HFFc6 (cell line): ENCODE measurements at regions not wholly inside any gene's neighbourhood (a gene's known extent, or its start where the extent isn't known, plus 50 kb on each side); places are given as distances from the start of the nearest gene placed in this dataset.

ENCODE experiments used
- DNase-seq: peaks from one replicate; pipeline ENCODE4 v3.0.0-alpha.2; 2018
- H3K27ac Mint-ChIP-seq: 2 replicates; pipeline ENCODE4 v1.8.0; 2020; ENCODE audit warnings: mild to moderate bottlenecking, mixed read lengths
- H3K27me3 Mint-ChIP-seq: 2 replicates; pipeline ENCODE4 v1.8.0; 2021; ENCODE audit warnings: mild to moderate bottlenecking, moderate library complexity, mixed read lengths; ENCODE audit not compliant: insufficient read depth
- H3K36me3 Mint-ChIP-seq: 2 replicates; pipeline ENCODE4 v1.8.0; 2021; ENCODE audit warnings: low read depth, mixed read lengths
- H3K4me1 Mint-ChIP-seq: 2 replicates; pipeline ENCODE4 v1.8.0; 2020; ENCODE audit warnings: low read depth, mixed read lengths
- H3K4me3 Mint-ChIP-seq: 2 replicates; pipeline ENCODE4 v1.8.0; 2020; ENCODE audit warnings: mild to moderate bottlenecking, moderate library complexity, mixed read lengths
- H3K9me3 Mint-ChIP-seq: 2 replicates; pipeline ENCODE4 v1.8.0; 2020; ENCODE audit warnings: mild to moderate bottlenecking, mixed read lengths
- CTCF ChIP-seq: fragments of 200-600 bp; sonication (generic); IDR thresholded peaks from 2 replicates; pipeline ENCODE4 v1.5.0; 2021; ENCODE audit warnings: antibody characterized with exemption, mild to moderate bottlenecking

GRCh38 chr5:60226128-60226527, 332.6 kb upstream of the PDE4D start:
- TF ChIP-seq CTCF, result no peak
- no peaks in the 10 kb centered on the region for H3K4me1 Mint-ChIP-seq
- H3K4me3 Mint-ChIP-seq, result no peak overlapping the region
- H3K36me3 Mint-ChIP-seq, result no peaks in the 10 kb centered on the region
- no peaks in the 10 kb centered on the region; the same call in 1 of the 2 replicates for H3K9me3 Mint-ChIP-seq
- H3K27me3 Mint-ChIP-seq, result peaks cover 2% of the 10 kb centered on the region; the same call in 1 of the 2 replicates
- H3K27ac Mint-ChIP-seq, result no peak overlapping the region
- no peak for DNase-seq

GRCh38 chr5:60223342-60223741, 329.8 kb upstream of the PDE4D start:
- H3K27me3 Mint-ChIP-seq, result no peaks in the 10 kb centered on the region
- no peaks in the 10 kb centered on the region for H3K36me3 Mint-ChIP-seq
- DNase-seq, result no peak
- no peaks in the 10 kb centered on the region; the same call in 1 of the 2 replicates for H3K9me3 Mint-ChIP-seq
- H3K4me1 Mint-ChIP-seq, result no peaks in the 10 kb centered on the region
- H3K4me3 Mint-ChIP-seq, result no peak overlapping the region
- no peak overlapping the region for H3K27ac Mint-ChIP-seq
- TF ChIP-seq CTCF, result no peak

DNA sequence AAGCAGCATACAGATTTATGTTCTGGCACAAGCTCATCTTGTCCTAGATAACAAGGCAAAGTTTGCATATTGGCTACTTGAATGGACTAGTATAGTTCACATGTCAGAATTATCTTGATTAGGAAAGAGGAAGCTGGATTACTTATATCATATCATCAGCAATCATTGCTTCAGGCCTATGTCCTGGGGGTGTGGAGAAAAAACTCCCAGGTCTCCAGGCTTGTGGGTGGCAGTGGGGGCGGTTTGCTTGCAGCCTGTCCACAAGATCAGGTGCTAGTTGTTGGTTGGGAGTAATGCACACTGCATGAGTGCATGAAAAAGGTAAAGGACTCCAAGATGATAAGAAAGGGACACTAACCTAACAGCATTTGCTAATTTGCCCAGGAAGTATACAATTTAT, 326.4 kb upstream of the PDE4D start:
- Mint-ChIP-seq H3K36me3 (no peaks in the 10 kb centered on the region), H3K27ac (no peak overlapping the region), H3K4me3 (no peak overlapping the region), H3K27me3 (no peaks in the 10 kb centered on the region), H3K4me1 (no peaks in the 10 kb centered on the region), H3K9me3 (no peaks in the 10 kb centered on the region; the same call in 1 of the 2 replicates)
- no peak for DNase-seq
- no peak for TF ChIP-seq CTCF

DNA sequence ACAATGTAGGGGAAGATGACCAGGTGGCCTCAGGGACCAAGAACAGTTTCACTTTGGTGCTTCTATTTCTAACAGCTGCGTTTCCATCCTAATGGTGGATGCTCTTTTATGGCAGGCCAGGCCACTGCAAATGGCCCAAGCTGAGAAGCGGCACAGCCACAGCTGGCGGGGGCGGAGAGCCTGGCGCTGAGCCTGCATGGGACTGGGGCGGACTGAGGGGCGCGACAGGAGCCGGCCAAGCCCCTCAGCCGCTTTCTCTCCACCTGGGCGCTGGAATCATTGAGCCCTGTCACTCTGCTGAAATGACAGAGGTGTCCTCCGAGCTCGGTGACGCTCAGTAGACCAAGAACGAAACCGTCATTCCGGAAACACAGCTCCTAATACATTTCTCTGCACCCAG, 317.3 kb upstream of the PDE4D start:
- no peak for DNase-seq
- Mint-ChIP-seq H3K4me1 (no peaks in the 10 kb centered on the region), H3K27me3 (peaks cover 4% of the 10 kb centered on the region; the same call in 1 of the 2 replicates)

GRCh38 chr5:60209146-60209840, 315.8 kb upstream of the PDE4D start:
- no peaks in the 10 kb centered on the region for H3K4me1 Mint-ChIP-seq
- H3K27me3 Mint-ChIP-seq, result peaks cover 4% of the 10 kb centered on the region
- no peak for TF ChIP-seq CTCF
- H3K36me3 Mint-ChIP-seq, result no peaks in the 10 kb centered on the region
- DNase-seq, result no peak
- no peak overlapping the region for H3K4me3 Mint-ChIP-seq
- H3K27ac Mint-ChIP-seq, result no peak overlapping the region
- no peaks in the 10 kb centered on the region for H3K9me3 Mint-ChIP-seq

More for the DNA sequence above, 317.3 kb upstream of the PDE4D start:
- Mint-ChIP-seq H3K9me3 (no peaks in the 10 kb centered on the region), H3K4me3 (no peak overlapping the region; the same call in 1 of the 2 replicates), H3K27ac (no peak overlapping the region), H3K36me3 (no peaks in the 10 kb centered on the region)
- TF ChIP-seq CTCF, result no peak
